ENCODE measurements at regions not wholly inside any gene's neighbourhood (a gene's known extent, or its start where the extent isn't known, plus 50 kb on each side); places are given as distances from the start of the nearest gene placed in this dataset.

- DNase-seq (ENCODE audit: low read depth, low spot score) (no peak), ATAC-seq (no peak)
- intact Hi-C loops (cut with micrococcal nuclease; ENCODE audit: unreplicated experiment) (no loop called here), in situ Hi-C loops (cut with HindIII; ENCODE audit: low pct_unique_long_range_greater_than_20kb, low sequenced_read_pairs) (no loop called here)
- Histone ChIP-seq H3K9me3 (ENCODE audit: control insufficient read depth, insufficient read depth, low read depth, low read length) (no peaks in the 10 kb centered on the region), H3K27me3 (ENCODE audit: control insufficient read depth, insufficient read depth, low read length) (no peaks in the 10 kb centered on the region; the same call in none of the 2 replicates), H3K4me1 (ENCODE audit: control insufficient read depth, insufficient read depth, low read length) (no peaks in the 10 kb centered on the region), H3K4me3 (ENCODE audit: low read depth in 2 of 2, low read length in 2 of 2) (no peak overlapping the region), H3K27ac (ENCODE audit: low read length) (no peak overlapping the region), H3K36me3 (ENCODE audit: control insufficient read depth, insufficient read depth, low read length) (no peaks in the 10 kb centered on the region)
- POLR2A ChIA-PET, result no interaction called here
- TF ChIP-seq REST (IDR thresholded peaks at IDR 0.05; ENCODE audit: insufficient read depth in 1 of 2, low read depth in 2 of 2, low read length in 1 of 2) (no peak), SIN3A (IDR thresholded peaks at IDR 0.05; ENCODE audit: borderline replicate concordance, insufficient read depth, low read depth, low read length) (no peak)
- no TSS peak for BruUV-seq (replicated peaks)
- CTCF ChIA-PET, result no interaction called here
Observed at GRCh38 chr5:133849116-133849515, 119.3 kb downstream of the C5orf15 start.

GRCh38 chr5:133848341-133848811 lies 120.0 kb downstream of the C5orf15 start:
- TF ChIP-seq SIN3A (IDR thresholded peaks at IDR 0.05; ENCODE audit: borderline replicate concordance, insufficient read depth, low read depth, low read length), result no peak
- H3K4me3 ChIP-seq (ENCODE audit: low read depth in 2 of 2, low read length in 2 of 2), result no peak overlapping the region
- no peaks in the 10 kb centered on the region for H3K36me3 ChIP-seq (ENCODE audit: control insufficient read depth, insufficient read depth, low read length)
- 0 out of 2 replicates have a peak, but pooled peaks have one; percentile 9 for ATAC-seq
- intact Hi-C loops (cut with micrococcal nuclease; ENCODE audit: unreplicated experiment), result no loop called here
- no peak for DNase-seq (ENCODE audit: low read depth, low spot score)
- H3K27ac ChIP-seq (ENCODE audit: low read length), result no peak overlapping the region
- no peaks in the 10 kb centered on the region for H3K9me3 ChIP-seq (ENCODE audit: control insufficient read depth, insufficient read depth, low read depth, low read length)
- H3K4me1 ChIP-seq (ENCODE audit: control insufficient read depth, insufficient read depth, low read length), result no peaks in the 10 kb centered on the region
- no peaks in the 10 kb centered on the region; the same call in 1 of the 2 replicates for H3K27me3 ChIP-seq (ENCODE audit: control insufficient read depth, insufficient read depth, low read length)
- in situ Hi-C loops (cut with HindIII; ENCODE audit: low pct_unique_long_range_greater_than_20kb, low sequenced_read_pairs), result no loop called here
- CTCF ChIA-PET, result no interaction called here
- BruUV-seq (replicated peaks), result no TSS peak
- POLR2A ChIA-PET, result no interaction called here

GRCh38 chr5:133847886-133848285 lies 120.5 kb downstream of the C5orf15 start:
- in situ Hi-C loops (cut with HindIII; ENCODE audit: low pct_unique_long_range_greater_than_20kb, low sequenced_read_pairs) (no loop called here), intact Hi-C loops (cut with micrococcal nuclease; ENCODE audit: unreplicated experiment) (no loop called here)
- ChIA-PET POLR2A (no interaction called here), CTCF (no interaction called here)
- Histone ChIP-seq H3K4me3 (ENCODE audit: low read depth in 2 of 2, low read length in 2 of 2) (no peak overlapping the region), H3K9me3 (ENCODE audit: control insufficient read depth, insufficient read depth, low read depth, low read length) (no peaks in the 10 kb centered on the region), H3K27me3 (ENCODE audit: control insufficient read depth, insufficient read depth, low read length) (no peaks in the 10 kb centered on the region; the same call in 1 of the 2 replicates), H3K36me3 (ENCODE audit: control insufficient read depth, insufficient read depth, low read length) (no peaks in the 10 kb centered on the region), H3K4me1 (ENCODE audit: control insufficient read depth, insufficient read depth, low read length) (no peaks in the 10 kb centered on the region), H3K27ac (ENCODE audit: low read length) (no peak overlapping the region)
- DNase-seq (ENCODE audit: low read depth, low spot score) (no peak), ATAC-seq (no peak)
- no TSS peak for BruUV-seq (replicated peaks)
- TF ChIP-seq SIN3A (IDR thresholded peaks at IDR 0.05; ENCODE audit: borderline replicate concordance, insufficient read depth, low read depth, low read length), result no peak
- TF ChIP-seq POLR2AphosphoS5 (IDR thresholded peaks at IDR 0.05; ENCODE audit: low read depth, low read length), result no peak
- no peak for TF ChIP-seq REST (IDR thresholded peaks at IDR 0.05; ENCODE audit: insufficient read depth in 1 of 2, low read depth in 2 of 2, low read length in 1 of 2)
- no peak for TF ChIP-seq CTCF (IDR thresholded peaks at IDR 0.05)

Measured in Panc1 (cell line).